Transverse colon (tissue), 4 donors: ENCODE measurements at regions not wholly inside any gene's neighbourhood (a gene's known extent, or its start where the extent isn't known, plus 50 kb on each side); places are given as distances from the start of the nearest gene placed in this dataset.

Experiments
- EP300 ChIP-seq: sonication (generic); formaldehyde crosslinking; IDR thresholded peaks from one replicate; pipeline ENCODE4 v1.6.1; 2017; ENCODE audit warnings: antibody characterized with exemption, low read depth
- POLR2A ChIP-seq: fragments of 450-650 bp; IDR thresholded peaks from one replicate; pipeline ENCODE4 v1.6.1; 2016; ENCODE audit warnings: antibody characterized with exemption, mild to moderate bottlenecking, moderate library complexity
- POLR2AphosphoS5 ChIP-seq, 3 donors: sonication (generic); formaldehyde crosslinking; IDR thresholded peaks; one replicate each; pipeline ENCODE4 v1.6.1; 2016; ENCODE audit warnings: antibody characterized with exemption in 3 of 3
- TF ChIP-seq, protein P1 (sequence below), 5 experiments: fragments of 200-600 bp in 3 of 5; fragments of 450-650 bp in 2 of 5; sonication (generic) in 3 of 5; IDR thresholded peaks; 1 replicate in 2 of 5; 2 replicates in 3 of 5; pipeline ENCODE4 v1.5.1; 2016 to 2017; ENCODE audit warnings: antibody characterized with exemption in 5 of 5, inconsistent platforms in 3 of 5, mild to moderate bottlenecking in 2 of 5, moderate library complexity in 1 of 5

DNA sequence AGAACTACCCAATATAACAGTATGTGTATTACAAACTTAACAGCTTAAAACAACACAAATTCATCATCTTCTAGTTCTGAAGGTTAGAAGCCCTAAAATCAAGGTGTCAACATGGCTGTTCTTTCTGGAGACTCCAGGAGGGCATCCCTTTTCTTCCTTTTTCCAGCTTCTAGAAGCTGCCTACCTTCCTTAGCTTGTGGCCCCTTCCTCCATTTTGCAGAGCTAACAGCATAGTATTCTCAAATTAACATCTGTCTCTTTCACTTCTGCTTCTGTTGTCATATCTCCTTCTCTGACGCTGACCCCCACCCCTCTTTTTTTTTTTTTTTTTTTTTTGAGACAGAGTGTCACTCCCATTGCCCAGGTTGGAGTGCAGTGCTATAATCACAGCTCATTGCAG is 52.8 kb upstream of the AKIRIN2 start:
- no peak for TF ChIP-seq POLR2AphosphoS5 (IDR thresholded peaks at IDR 0.05)
- TF ChIP-seq, protein P1, sequence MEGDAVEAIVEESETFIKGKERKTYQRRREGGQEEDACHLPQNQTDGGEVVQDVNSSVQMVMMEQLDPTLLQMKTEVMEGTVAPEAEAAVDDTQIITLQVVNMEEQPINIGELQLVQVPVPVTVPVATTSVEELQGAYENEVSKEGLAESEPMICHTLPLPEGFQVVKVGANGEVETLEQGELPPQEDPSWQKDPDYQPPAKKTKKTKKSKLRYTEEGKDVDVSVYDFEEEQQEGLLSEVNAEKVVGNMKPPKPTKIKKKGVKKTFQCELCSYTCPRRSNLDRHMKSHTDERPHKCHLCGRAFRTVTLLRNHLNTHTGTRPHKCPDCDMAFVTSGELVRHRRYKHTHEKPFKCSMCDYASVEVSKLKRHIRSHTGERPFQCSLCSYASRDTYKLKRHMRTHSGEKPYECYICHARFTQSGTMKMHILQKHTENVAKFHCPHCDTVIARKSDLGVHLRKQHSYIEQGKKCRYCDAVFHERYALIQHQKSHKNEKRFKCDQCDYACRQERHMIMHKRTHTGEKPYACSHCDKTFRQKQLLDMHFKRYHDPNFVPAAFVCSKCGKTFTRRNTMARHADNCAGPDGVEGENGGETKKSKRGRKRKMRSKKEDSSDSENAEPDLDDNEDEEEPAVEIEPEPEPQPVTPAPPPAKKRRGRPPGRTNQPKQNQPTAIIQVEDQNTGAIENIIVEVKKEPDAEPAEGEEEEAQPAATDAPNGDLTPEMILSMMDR (IDR thresholded peaks at IDR 0.05) = no peak
- TF ChIP-seq POLR2A = no peak
- no peak for TF ChIP-seq EP300
